HepG2 (cell line): ENCODE measurements at regions not wholly inside any gene's neighbourhood (a gene's known extent, or its start where the extent isn't known, plus 50 kb on each side); places are given as distances from the start of the nearest gene placed in this dataset.

Source experiments
- ATAC-seq: fragments of 200-7000 bp; cut with Tn5 transposase; 3 replicates; pipeline ENCODE4 v1.9.1; 2020; ENCODE audit warnings: mild to moderate bottlenecking, moderate library complexity
- BruUV-seq: library from RNA; stranded (reverse); fragments of 400-500 nt; replicated peaks from 2 replicates; lab custom pipeline; 2021; lab: Mats Ljungman, UMichigan
- CTCF ChIA-PET: fragments of 300-600 bp; formaldehyde crosslinking; extraction: SDS; loops from one replicate; lab custom pipeline; 2021; ENCODE audit warnings: low total read pairs, inconsistent platforms, low intra/inter-chr PET ratio; lab: Yijun Ruan, JAX
- POLR2A ChIA-PET: fragments of 350-600 bp; sonication (Branson Sonifier 250); formaldehyde crosslinking; loops from one replicate; lab custom pipeline; 2020; ENCODE audit warnings: antibody characterized with exemption, inconsistent platforms; lab: Yijun Ruan, JAX
- DNase-seq: peaks from one replicate; pipeline ENCODE4 v3.0.0-alpha.2; 2015; ENCODE audit warnings: low spot score
- FAIRE-seq: peaks from 3 replicates; lab custom pipeline; 2011; peaks lifted over from hg19 to GRCh38; lab: Jason Lieb, UNC
- H2AFZ ChIP-seq: one replicate; pipeline ENCODE4 v1.6.1; 2011; ENCODE audit warnings: low read length, inconsistent platforms
- H3K27ac ChIP-seq: fragments of 300-600 bp; 3 replicates; pipeline ENCODE4 v1.8.0; 2011; ENCODE audit warnings: mixed run types, mild to moderate bottlenecking, mixed read lengths, low read length, inconsistent platforms; ENCODE audit not compliant: insufficient read depth; ENCODE audit errors: extremely low read length
- H3K27me3 ChIP-seq, 2 experiments: fragments of 200-600 bp in 1 of 2; 2 replicates in 1 of 2; 3 replicates in 1 of 2; pipeline versions ENCODE4 v1.6.0 to v1.8.0; 2011; ENCODE audit warnings: low read length in 2 of 2, mild to moderate bottlenecking in 2 of 2, moderate library complexity in 2 of 2, inconsistent platforms in 1 of 2; ENCODE audit not compliant: insufficient read depth in 2 of 2, control insufficient read depth in 1 of 2
- H3K36me3 ChIP-seq, 2 experiments: fragments of 200-600 bp in 1 of 2; replicated peaks in 1 of 2; 2 replicates in 1 of 2; 3 replicates in 1 of 2; pipeline versions ENCODE4 v1.5.1 to v1.8.0; 2011; ENCODE audit warnings: low read length in 2 of 2, inconsistent platforms in 1 of 2; ENCODE audit not compliant: insufficient read depth in 2 of 2, control insufficient read depth in 1 of 2
- H3K4me1 ChIP-seq: 2 replicates; pipeline ENCODE4 v1.5.1; 2012; ENCODE audit warnings: low read length, inconsistent platforms; ENCODE audit not compliant: insufficient read depth
- H3K4me2 ChIP-seq: 2 replicates; pipeline ENCODE4 v1.6.0; 2011; ENCODE audit warnings: low read depth, low read length, inconsistent platforms
- H3K4me3 ChIP-seq, 3 experiments: fragments of 200-600 bp in 1 of 3; sonication (generic), shearing (Covaris generic) in 1 of 3; replicated peaks in 1 of 3; 2 replicates each; pipeline ENCODE4 v1.5.1; 2011 to 2016; ENCODE audit warnings: low read length in 3 of 3, inconsistent platforms in 2 of 3, low read depth in 2 of 3, mild to moderate bottlenecking in 2 of 3, control low read depth in 1 of 3, mixed read lengths in 1 of 3; ENCODE audit not compliant: insufficient read depth in 1 of 3
- H3K79me2 ChIP-seq: one replicate; pipeline ENCODE4 v1.6.1; 2011; ENCODE audit warnings: low read length, inconsistent platforms; ENCODE audit not compliant: insufficient read depth
- H3K9ac ChIP-seq: 2 replicates; pipeline ENCODE4 v1.6.0; 2011; ENCODE audit warnings: mild to moderate bottlenecking, low read depth, low read length, inconsistent platforms; ENCODE audit not compliant: insufficient read depth
- H3K9me3 ChIP-seq: 2 replicates; pipeline ENCODE4 v1.5.1; 2012; ENCODE audit warnings: mild to moderate bottlenecking, low read length
- H4K20me1 ChIP-seq: 2 replicates; pipeline ENCODE4 v1.6.0; 2011; ENCODE audit warnings: inconsistent platforms, mild to moderate bottlenecking, low read length, moderate library complexity; ENCODE audit not compliant: insufficient read depth
- FOXA1 ChIP-seq, 2 experiments: fragments of 450-650 bp in 1 of 2; sonication (generic) in 1 of 2; formaldehyde crosslinking in 1 of 2; IDR thresholded peaks; 2 replicates each; pipeline versions ENCODE4 v1.4.0 to v1.6.1; 2016 to 2020; ENCODE audit warnings: missing genetic modification reagents in 1 of 2
- FOXO1 ChIP-seq: sonication (generic); formaldehyde crosslinking; IDR thresholded peaks from 2 replicates; pipeline ENCODE4 v1.4.0; 2020; ENCODE audit warnings: missing genetic modification reagents
- KDM1A ChIP-seq: IDR thresholded peaks from 2 replicates; pipeline ENCODE4 v1.6.1; 2016; ENCODE audit warnings: missing compliant biosample characterization
- KLF11 ChIP-seq: IDR thresholded peaks from 2 replicates; pipeline ENCODE4 v1.6.1; 2016; ENCODE audit warnings: missing compliant biosample characterization
- MIER3 ChIP-seq: IDR thresholded peaks from 2 replicates; pipeline ENCODE4 v1.6.1; 2016; ENCODE audit warnings: missing compliant biosample characterization, borderline replicate concordance
- NPAS2 ChIP-seq: sonication (generic); formaldehyde crosslinking; IDR thresholded peaks from 2 replicates; pipeline ENCODE4 v1.8.0; 2022; ENCODE audit warnings: mild to moderate bottlenecking, missing genetic modification reagents, borderline replicate concordance
- POLR2AphosphoS2 ChIP-seq: IDR thresholded peaks from 2 replicates; pipeline ENCODE4 v1.6.1; 2011; ENCODE audit warnings: low read depth, low read length, improper control_type of control experiment
- RELA ChIP-seq: sonication (generic); formaldehyde crosslinking; IDR thresholded peaks from 2 replicates; pipeline ENCODE4 v1.4.0; 2020; ENCODE audit warnings: missing genetic modification reagents
- SMC3 ChIP-seq: IDR thresholded peaks from 2 replicates; pipeline ENCODE4 v1.6.1; 2011; ENCODE audit warnings: low read length, improper control_type of control experiment
- TAF15 ChIP-seq: fragments of 200-400 bp; formaldehyde crosslinking; IDR thresholded peaks from one replicate; pipeline ENCODE4 v1.6.1; 2018; ENCODE audit warnings: mild to moderate bottlenecking, low read depth, low read length; ENCODE audit not compliant: poor library complexity, severe bottlenecking
- ZNF275 ChIP-seq: sonication (generic); formaldehyde crosslinking; IDR thresholded peaks from 2 replicates; pipeline ENCODE4 v1.8.0; 2022; ENCODE audit warnings: missing genetic modification reagents, mild to moderate bottlenecking, inconsistent platforms, borderline replicate concordance
- ZSCAN22 ChIP-seq: sonication (generic); formaldehyde crosslinking; IDR thresholded peaks from 2 replicates; pipeline ENCODE4 v1.4.0; 2020; ENCODE audit warnings: mild to moderate bottlenecking, missing genetic modification reagents
- WGBS: methylation state at CpG from one replicate; pipeline ENCODE4 v1.1.6; 2017; ENCODE audit warnings: low lambda C conversion rate; 5-methylcytosine and 5-hydroxymethylcytosine counted together
- in situ Hi-C: cut with HindIII; loops from 2 replicates; pipeline ENCODE4 v1.10.0; 2017; ENCODE audit warnings: low pct_unique_long_range_greater_than_20kb; ENCODE audit not compliant: extremely low pct_ligation_motif_present
- intact Hi-C: fragments of 100-400 bp; cut with micrococcal nuclease; formaldehyde crosslinking; loops from one replicate; pipeline ENCODE4 v1.10.0; 2022; ENCODE audit not compliant: unreplicated experiment
- TF ChIP-seq, protein P1 (sequence below): IDR thresholded peaks from 2 replicates; pipeline ENCODE4 v1.6.1; 2016; ENCODE audit warnings: control low read depth
- TF ChIP-seq, protein P2 (sequence below): sonication (generic); formaldehyde crosslinking; IDR thresholded peaks from 2 replicates; pipeline ENCODE4 v1.5.0; 2020; ENCODE audit warnings: mild to moderate bottlenecking, missing genetic modification reagents, borderline replicate concordance

DNA sequence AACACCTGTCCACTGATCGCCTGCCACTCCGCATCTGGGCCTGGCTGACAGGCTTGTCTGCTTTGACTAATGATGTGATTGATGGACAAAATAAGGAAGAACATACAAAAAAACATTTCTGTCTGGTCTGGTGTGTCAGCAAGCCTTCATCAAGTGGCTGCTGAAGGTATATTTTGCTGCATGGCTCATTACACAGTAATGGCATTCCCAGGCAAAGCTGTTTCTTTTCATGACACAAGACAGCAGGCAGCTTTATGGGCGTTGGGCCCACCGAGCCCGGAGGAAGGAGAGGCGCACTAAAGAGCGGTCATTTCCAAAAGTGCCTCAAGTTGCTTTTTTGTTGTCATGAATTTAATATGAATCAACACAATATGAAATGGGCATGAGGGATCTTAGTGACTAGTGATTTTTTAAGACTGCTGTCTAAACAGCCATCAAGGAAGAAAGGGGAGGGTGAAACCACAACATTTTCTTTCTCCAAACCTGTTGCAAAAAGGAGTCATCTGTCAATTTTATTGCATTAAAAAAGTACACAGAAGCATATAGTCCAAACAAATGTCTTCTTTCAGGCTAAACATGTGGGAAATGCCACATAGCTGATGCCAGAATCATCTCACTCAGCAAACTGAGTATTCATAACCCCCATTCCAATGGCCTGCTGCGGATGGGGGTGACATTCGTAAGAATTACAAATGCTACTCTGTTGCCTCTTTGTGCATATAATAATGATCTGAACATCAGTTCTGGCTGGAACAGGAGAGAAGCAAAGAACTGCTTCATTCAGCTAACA, 476.6 kb downstream of the ZNF536 start:
- no peaks in the 10 kb centered on the region for H3K36me3 ChIP-seq
- H2AFZ ChIP-seq, result no peak overlapping the region
- DNase-seq (no peak), ATAC-seq (no peak), FAIRE-seq (no peak)
- 56% methylated on average over 9 of the region's 9 CpGs for WGBS
- no peaks in the 10 kb centered on the region for H3K4me1 ChIP-seq
- POLR2A ChIA-PET, result no interaction called here
- no peak overlapping the region for H3K4me3 ChIP-seq
- no TSS peak for BruUV-seq
- H3K4me2 ChIP-seq, result no peak overlapping the region
- H3K9me3 ChIP-seq, result peaks cover 57% of the 10 kb centered on the region
- no peaks in the 10 kb centered on the region for H3K79me2 ChIP-seq
- H3K27ac ChIP-seq, result no peak overlapping the region
- in situ Hi-C loops, result no loop called here
- no peaks in the 10 kb centered on the region for H4K20me1 ChIP-seq
- CTCF ChIA-PET, result no interaction called here
- H3K9ac ChIP-seq, result no peak overlapping the region
- intact Hi-C loops, result no loop called here
- no peaks in the 10 kb centered on the region for H3K27me3 ChIP-seq
- no peak for TF ChIP-seq POLR2AphosphoS2
- TF ChIP-seq ZSCAN22 (CRISPR knock-in tag), result no peak
- TF ChIP-seq NPAS2, result no peak
- no peak for TF ChIP-seq TAF15
- TF ChIP-seq MIER3, result no peak
- no peak for TF ChIP-seq RELA (CRISPR knock-in tag)
- no peak for TF ChIP-seq KDM1A (CRISPR knock-in tag)
- no peak for TF ChIP-seq ZNF275 (CRISPR knock-in tag)
- TF ChIP-seq SMC3, result no peak
- TF ChIP-seq FOXA1 (IDR thresholded peaks at IDR 0.05), result no peak
- no peak for TF ChIP-seq FOXA1 (CRISPR knock-in tag; IDR thresholded peaks at IDR 0.05)
- TF ChIP-seq FOXO1, result no peak
- TF ChIP-seq, protein P1, sequence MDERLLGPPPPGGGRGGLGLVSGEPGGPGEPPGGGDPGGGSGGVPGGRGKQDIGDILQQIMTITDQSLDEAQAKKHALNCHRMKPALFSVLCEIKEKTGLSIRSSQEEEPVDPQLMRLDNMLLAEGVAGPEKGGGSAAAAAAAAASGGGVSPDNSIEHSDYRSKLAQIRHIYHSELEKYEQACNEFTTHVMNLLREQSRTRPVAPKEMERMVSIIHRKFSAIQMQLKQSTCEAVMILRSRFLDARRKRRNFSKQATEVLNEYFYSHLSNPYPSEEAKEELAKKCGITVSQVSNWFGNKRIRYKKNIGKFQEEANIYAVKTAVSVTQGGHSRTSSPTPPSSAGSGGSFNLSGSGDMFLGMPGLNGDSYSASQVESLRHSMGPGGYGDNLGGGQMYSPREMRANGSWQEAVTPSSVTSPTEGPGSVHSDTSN (CRISPR knock-in tag), result no peak
- TF ChIP-seq, protein P2, sequence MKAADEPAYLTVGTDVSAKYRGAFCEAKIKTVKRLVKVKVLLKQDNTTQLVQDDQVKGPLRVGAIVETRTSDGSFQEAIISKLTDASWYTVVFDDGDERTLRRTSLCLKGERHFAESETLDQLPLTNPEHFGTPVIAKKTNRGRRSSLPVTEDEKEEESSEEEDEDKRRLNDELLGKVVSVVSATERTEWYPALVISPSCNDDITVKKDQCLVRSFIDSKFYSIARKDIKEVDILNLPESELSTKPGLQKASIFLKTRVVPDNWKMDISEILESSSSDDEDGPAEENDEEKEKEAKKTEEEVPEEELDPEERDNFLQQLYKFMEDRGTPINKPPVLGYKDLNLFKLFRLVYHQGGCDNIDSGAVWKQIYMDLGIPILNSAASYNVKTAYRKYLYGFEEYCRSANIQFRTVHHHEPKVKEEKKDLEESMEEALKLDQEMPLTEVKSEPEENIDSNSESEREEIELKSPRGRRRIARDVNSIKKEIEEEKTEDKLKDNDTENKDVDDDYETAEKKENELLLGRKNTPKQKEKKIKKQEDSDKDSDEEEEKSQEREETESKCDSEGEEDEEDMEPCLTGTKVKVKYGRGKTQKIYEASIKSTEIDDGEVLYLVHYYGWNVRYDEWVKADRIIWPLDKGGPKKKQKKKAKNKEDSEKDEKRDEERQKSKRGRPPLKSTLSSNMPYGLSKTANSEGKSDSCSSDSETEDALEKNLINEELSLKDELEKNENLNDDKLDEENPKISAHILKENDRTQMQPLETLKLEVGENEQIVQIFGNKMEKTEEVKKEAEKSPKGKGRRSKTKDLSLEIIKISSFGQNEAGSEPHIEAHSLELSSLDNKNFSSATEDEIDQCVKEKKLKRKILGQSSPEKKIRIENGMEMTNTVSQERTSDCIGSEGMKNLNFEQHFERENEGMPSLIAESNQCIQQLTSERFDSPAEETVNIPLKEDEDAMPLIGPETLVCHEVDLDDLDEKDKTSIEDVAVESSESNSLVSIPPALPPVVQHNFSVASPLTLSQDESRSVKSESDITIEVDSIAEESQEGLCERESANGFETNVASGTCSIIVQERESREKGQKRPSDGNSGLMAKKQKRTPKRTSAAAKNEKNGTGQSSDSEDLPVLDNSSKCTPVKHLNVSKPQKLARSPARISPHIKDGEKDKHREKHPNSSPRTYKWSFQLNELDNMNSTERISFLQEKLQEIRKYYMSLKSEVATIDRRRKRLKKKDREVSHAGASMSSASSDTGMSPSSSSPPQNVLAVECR (CRISPR knock-in tag), result no peak
- no peak for TF ChIP-seq KLF11 (CRISPR knock-in tag)
